H1 (cell line): ENCODE measurements at regions not wholly inside any gene's neighbourhood (a gene's known extent, or its start where the extent isn't known, plus 50 kb on each side); places are given as distances from the start of the nearest gene placed in this dataset.

Experiments
- ATF2 ChIP-seq: IDR thresholded peaks from 2 replicates; pipeline ENCODE4 v1.6.1; 2012; ENCODE audit warnings: low read length, inconsistent platforms
- BRCA1 ChIP-seq: IDR thresholded peaks from 2 replicates; pipeline ENCODE4 v1.6.1; 2012; ENCODE audit warnings: low read depth, low read length, improper control_type of control experiment
- CBX5 ChIP-seq: fragments of 300-800, 300-1000 bp; sonication (generic); IDR thresholded peaks from 2 replicates; pipeline ENCODE4 v1.7.1; 2016; ENCODE audit warnings: antibody characterized with exemption, low read length, low read depth
- CHD1 ChIP-seq: IDR thresholded peaks from 2 replicates; pipeline ENCODE4 v1.6.1; 2012; ENCODE audit warnings: low read depth, low read length, improper control_type of control experiment
- CHD2 ChIP-seq: IDR thresholded peaks from 2 replicates; pipeline ENCODE4 v1.6.1; 2012; ENCODE audit warnings: low read length, improper control_type of control experiment
- CTBP2 ChIP-seq: IDR thresholded peaks from 2 replicates; pipeline ENCODE4 v1.7.0; 2011; ENCODE audit warnings: borderline replicate concordance, mild to moderate bottlenecking, moderate library complexity, mixed read lengths, low read length; ENCODE audit not compliant: insufficient read depth, insufficient read length
- E2F6 ChIP-seq: IDR thresholded peaks from 2 replicates; pipeline ENCODE4 v1.6.1; 2012; ENCODE audit warnings: inconsistent platforms
- EGR1 ChIP-seq: IDR thresholded peaks from 2 replicates; pipeline ENCODE4 v1.6.1; 2011; ENCODE audit warnings: low read depth, low read length, borderline replicate concordance
- EP300 ChIP-seq, 2 experiments: IDR thresholded peaks; 1 replicate in 1 of 2; 2 replicates in 1 of 2; pipeline ENCODE4 v1.6.1; 2011 to 2012; ENCODE audit warnings: low read depth in 2 of 2, low read length in 2 of 2, mild to moderate bottlenecking in 2 of 2, borderline replicate concordance in 1 of 2, inconsistent platforms in 1 of 2, moderate library complexity in 1 of 2
- EZH2 ChIP-seq: fragments of 200-600 bp; sonication (generic); IDR thresholded peaks from 2 replicates; pipeline ENCODE4 v1.7.1; 2012; ENCODE audit warnings: low read depth, mild to moderate bottlenecking, moderate library complexity, low read length, inconsistent platforms; ENCODE audit not compliant: severe bottlenecking
- FOSL1 ChIP-seq: IDR thresholded peaks from 2 replicates; pipeline ENCODE4 v1.6.1; 2011; ENCODE audit warnings: mild to moderate bottlenecking, low read depth, low read length, moderate library complexity; ENCODE audit not compliant: insufficient read depth
- JUND ChIP-seq: IDR thresholded peaks from 2 replicates; pipeline ENCODE4 v1.6.1; 2011; ENCODE audit warnings: mild to moderate bottlenecking, improper control_type of control experiment, low read length
- POLR2AphosphoS5 ChIP-seq: IDR thresholded peaks from 2 replicates; pipeline ENCODE4 v1.6.1; 2011; ENCODE audit warnings: low read depth, low read length
- RAD21 ChIP-seq, 2 experiments: IDR thresholded peaks in 1 of 2; conservative IDR thresholded peaks in 1 of 2; 2 replicates each; pipeline ENCODE4 v1.6.1; 2011; ENCODE audit warnings: low read depth in 2 of 2, low read length in 2 of 2, improper control_type of control experiment in 1 of 2, inconsistent platforms in 1 of 2, mild to moderate bottlenecking in 1 of 2, moderate library complexity in 1 of 2
- RFX5 ChIP-seq: IDR thresholded peaks from 2 replicates; pipeline ENCODE4 v1.6.1; 2011; ENCODE audit warnings: low read depth, low read length, improper control_type of control experiment, borderline replicate concordance
- RXRA ChIP-seq: IDR thresholded peaks from 2 replicates; pipeline ENCODE4 v1.6.1; 2011; ENCODE audit warnings: low read depth, mild to moderate bottlenecking, low read length, moderate library complexity; ENCODE audit not compliant: insufficient read depth
- SP4 ChIP-seq: IDR thresholded peaks from 2 replicates; pipeline ENCODE4 v1.6.1; 2012; ENCODE audit warnings: low read length, inconsistent platforms
- TAF1 ChIP-seq: IDR thresholded peaks from 2 replicates; pipeline ENCODE4 v1.6.1; 2011; ENCODE audit warnings: mild to moderate bottlenecking, low read depth, low read length
- TEAD4 ChIP-seq: IDR thresholded peaks from 2 replicates; pipeline ENCODE4 v1.6.1; 2012; ENCODE audit warnings: low read depth, low read length, inconsistent platforms, mixed read lengths
- USF2 ChIP-seq: IDR thresholded peaks from 2 replicates; pipeline ENCODE4 v1.6.1; 2011; ENCODE audit warnings: low read length, improper control_type of control experiment
- YY1 ChIP-seq: IDR thresholded peaks from 2 replicates; pipeline ENCODE4 v1.6.1; 2011; ENCODE audit warnings: low read depth, mild to moderate bottlenecking, low read length
- ZNF274 ChIP-seq: IDR thresholded peaks from 2 replicates; pipeline ENCODE4 v1.7.0; 2012; ENCODE audit warnings: low read length, borderline replicate concordance; ENCODE audit errors: extremely low read depth

GRCh38 chr2:143906850-143907249 is 613.1 kb downstream of the ZEB2 start (continued):
- TF ChIP-seq RAD21 (IDR thresholded peaks at IDR 0.05 in 1 of 2, conservative IDR thresholded peaks at IDR 0.05 in 1 of 2; ENCODE audit: low read depth in 2 of 2, low read length in 2 of 2) (peak in 1 of 2 experiments; percentile 7; a peak in 1 of 4 replicates), YY1 (no peak), CTBP2 (peak; percentile 41), TAF1 (no peak), EP300 (IDR thresholded peaks at IDR 0.05; ENCODE audit: borderline replicate concordance in 1 of 2, low read depth in 2 of 2, low read length in 2 of 2) (0 out of 3 replicates have a peak, but pooled peaks of 1 of the 2 experiments have one; percentile 38), CBX5 (no peak), EZH2 (no peak), SP4 (no peak), ZNF274 (no peak), RXRA (no peak), RFX5 (no peak), ATF2 (no peak), CHD1 (no peak), JUND (no peak), EGR1 (no peak), E2F6 (no peak), BRCA1 (no peak), FOSL1 (no peak), CHD2 (no peak), USF2 (no peak), TEAD4 (no peak), POLR2AphosphoS5 (no peak)
